GM21360 (cell line): ENCODE measurements at regions not wholly inside any gene's neighbourhood (a gene's known extent, or its start where the extent isn't known, plus 50 kb on each side); places are given as distances from the start of the nearest gene placed in this dataset.
"Not testable (repeated sequence)": the region's sequence is repeated elsewhere in the genome, so short reads cannot be mapped to it uniquely, and the experiment has no call there.

Source experiments
- ATAC-seq: cut with Tn5 transposase; IDR thresholded peaks from one replicate; pipeline ENCODE4 v1.9.1; 2021; ENCODE audit warnings: mild to moderate bottlenecking, moderate library complexity; ENCODE audit not compliant: unreplicated experiment

GRCh38 chr3:519026-519425, 322.5 kb downstream of the CHL1 start:
- no peak for ATAC-seq

- ATAC-seq: no peak
Observed at GRCh38 chr3:522888-523287, 326.3 kb downstream of the CHL1 start.

GRCh38 chr3:525415-525814, 328.9 kb downstream of the CHL1 start:
- no peak for ATAC-seq

GRCh38 chr3:535566-536416, 339.2 kb downstream of the CHL1 start:
- ATAC-seq: no peak

GRCh38 chr3:536417-536813, 339.9 kb downstream of the CHL1 start:
- no peak for ATAC-seq

GRCh38 chr3:541062-541801, 344.7 kb downstream of the CHL1 start:
- ATAC-seq: no peak

GRCh38 chr3:542021-542420, 345.5 kb downstream of the CHL1 start:
- ATAC-seq: no peak

- ATAC-seq: no peak
Observed at GRCh38 chr3:549636-550035, 353.1 kb downstream of the CHL1 start.

GRCh38 chr3:550471-550870, 353.9 kb downstream of the CHL1 start:
- no peak for ATAC-seq

GRCh38 chr3:557972-558371, 361.4 kb downstream of the CHL1 start:
- peak; percentile 98 for ATAC-seq

- no peak for ATAC-seq
Observed at GRCh38 chr3:567488-568185, 371.1 kb downstream of the CHL1 start.

GRCh38 chr3:579529-579928, 383.0 kb downstream of the CHL1 start:
- ATAC-seq: not testable (repeated sequence)

GRCh38 chr3:589066-589465, 392.5 kb downstream of the CHL1 start:
- ATAC-seq: not testable (repeated sequence)

GRCh38 chr3:597304-597703, 400.7 kb downstream of the CHL1 start:
- ATAC-seq: not testable (repeated sequence)

- not testable (repeated sequence) for ATAC-seq
Observed at GRCh38 chr3:597746-598145, 401.2 kb downstream of the CHL1 start.

GRCh38 chr3:607480-607879, 410.9 kb downstream of the CHL1 start:
- not testable (repeated sequence) for ATAC-seq

GRCh38 chr3:621714-622113, 425.2 kb downstream of the CHL1 start:
- no peak for ATAC-seq

- ATAC-seq: no peak
Observed at GRCh38 chr3:622314-622713, 425.8 kb downstream of the CHL1 start.

GRCh38 chr3:623914-624545, 427.5 kb downstream of the CHL1 start:
- ATAC-seq: no peak

- peak; percentile 83 for ATAC-seq
Observed at GRCh38 chr3:632571-633170, 436.1 kb downstream of the CHL1 start.

- ATAC-seq: no peak
Observed at GRCh38 chr3:634511-634910, 437.9 kb downstream of the CHL1 start.
